ENCODE measurements at regions not wholly inside any gene's neighbourhood (a gene's known extent, or its start where the extent isn't known, plus 50 kb on each side); places are given as distances from the start of the nearest gene placed in this dataset.

- CTCF ChIA-PET: no interaction called here
- Mint-ChIP-seq H3K9me3 (peaks cover 3% of the 10 kb centered on the region), H3K27ac (no peak overlapping the region), H3K4me3 (no peak overlapping the region), H3K36me3 (ENCODE audit: low read depth) (no peaks in the 10 kb centered on the region), H3K27me3 (no peaks in the 10 kb centered on the region), H3K4me1 (no peaks in the 10 kb centered on the region)
- no peak for DNase-seq
- intact Hi-C loops (cut with micrococcal nuclease): no loop called here
- TF ChIP-seq CTCF (IDR thresholded peaks at IDR 0.05): no peak
- POLR2A ChIA-PET: no interaction called here
- ATAC-seq (ENCODE audit: low read depth): no peak
Observed at GRCh38 chr16:86862595-86863280, 284.4 kb downstream of the FOXL1 start.

- H3K27ac Mint-ChIP-seq: no peak overlapping the region
- no peak for ATAC-seq (ENCODE audit: low read depth)
- H3K4me3 Mint-ChIP-seq: no peak overlapping the region
- H3K27me3 Mint-ChIP-seq: no peaks in the 10 kb centered on the region
- intact Hi-C loops (cut with micrococcal nuclease): no loop called here
- no peaks in the 10 kb centered on the region for H3K4me1 Mint-ChIP-seq
- H3K36me3 Mint-ChIP-seq (ENCODE audit: low read depth): no peaks in the 10 kb centered on the region
- POLR2A ChIA-PET: no interaction called here
- CTCF ChIA-PET: no interaction called here
- H3K9me3 Mint-ChIP-seq: peaks cover 3% of the 10 kb centered on the region
- TF ChIP-seq CTCF (IDR thresholded peaks at IDR 0.05): no peak
- DNase-seq: no peak
Observed at GRCh38 chr16:86863609-86864008, 285.3 kb downstream of the FOXL1 start.

GRCh38 chr16:86864586-86864985 lies 286.2 kb downstream of the FOXL1 start:
- Mint-ChIP-seq H3K4me1 (no peaks in the 10 kb centered on the region), H3K27me3 (no peaks in the 10 kb centered on the region), H3K4me3 (no peak overlapping the region), H3K36me3 (ENCODE audit: low read depth) (no peaks in the 10 kb centered on the region), H3K27ac (no peak overlapping the region), H3K9me3 (peaks cover 3% of the 10 kb centered on the region)
- POLR2A ChIA-PET: no interaction called here
- TF ChIP-seq CTCF (IDR thresholded peaks at IDR 0.05): no peak
- intact Hi-C loops (cut with micrococcal nuclease): no loop called here
- ATAC-seq (ENCODE audit: low read depth) (no peak), DNase-seq (no peak)
- CTCF ChIA-PET: no interaction called here

GRCh38 chr16:86865851-86866662 lies 287.7 kb downstream of the FOXL1 start:
- CTCF ChIA-PET: no interaction called here
- ATAC-seq (ENCODE audit: low read depth): no peak
- intact Hi-C loops (cut with micrococcal nuclease): no loop called here
- no peaks in the 10 kb centered on the region for H3K4me1 Mint-ChIP-seq
- POLR2A ChIA-PET: no interaction called here
- no peaks in the 10 kb centered on the region for H3K27me3 Mint-ChIP-seq
- H3K4me3 Mint-ChIP-seq: no peak overlapping the region
- TF ChIP-seq CTCF (IDR thresholded peaks at IDR 0.05): no peak
- H3K27ac Mint-ChIP-seq: no peak overlapping the region
- H3K36me3 Mint-ChIP-seq (ENCODE audit: low read depth): no peaks in the 10 kb centered on the region
- DNase-seq: no peak
- H3K9me3 Mint-ChIP-seq: peaks cover 3% of the 10 kb centered on the region

- POLR2A ChIA-PET: no interaction called here
- Mint-ChIP-seq H3K4me1 (no peaks in the 10 kb centered on the region), H3K36me3 (ENCODE audit: low read depth) (no peaks in the 10 kb centered on the region), H3K27me3 (no peaks in the 10 kb centered on the region), H3K9me3 (peaks cover 3% of the 10 kb centered on the region), H3K4me3 (no peak overlapping the region), H3K27ac (no peak overlapping the region)
- CTCF ChIA-PET: no interaction called here
- no peak for ATAC-seq (ENCODE audit: low read depth)
- intact Hi-C loops (cut with micrococcal nuclease): no loop called here
- no peak for TF ChIP-seq CTCF (IDR thresholded peaks at IDR 0.05)
- DNase-seq: no peak
Observed at GRCh38 chr16:86866986-86867722, 288.8 kb downstream of the FOXL1 start.

Data from activated B cell treated with CpG ODN at 0.5 μM for 24 hours (primary cell).